ENCODE measurements at regions not wholly inside any gene's neighbourhood (a gene's known extent, or its start where the extent isn't known, plus 50 kb on each side); places are given as distances from the start of the nearest gene placed in this dataset.

DNA sequence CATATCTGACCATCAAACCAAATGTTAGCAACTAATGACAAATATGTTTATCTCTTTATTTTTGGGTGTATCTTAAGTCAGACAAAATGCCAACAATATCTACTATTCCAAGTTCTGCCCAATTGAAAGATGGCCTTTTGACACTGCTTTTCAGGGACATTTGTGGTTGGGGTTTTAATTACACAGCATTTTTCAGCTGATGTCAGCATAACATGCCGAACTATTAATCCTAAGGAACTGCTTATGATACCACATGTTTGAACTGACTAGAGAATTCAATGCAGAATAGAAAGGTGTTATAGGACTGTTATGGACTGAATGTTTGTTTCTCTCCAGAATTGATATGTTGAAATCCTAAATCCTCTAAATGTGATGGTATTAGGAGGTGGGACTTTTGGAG lies 445.1 kb downstream of the TMA16 start:
- Histone ChIP-seq H3K4me1 (ENCODE audit: control insufficient read depth, insufficient read depth, low read length, unreplicated experiment) (no peaks in the 10 kb centered on the region), H3K27ac (ENCODE audit: low read depth, low read length) (no peak overlapping the region), H2AFZ (ENCODE audit: low read length, unreplicated experiment) (no peak overlapping the region), H3K4me3 (ENCODE audit: low read depth, low read length) (no peak overlapping the region), H3K79me2 (ENCODE audit: control insufficient read depth, insufficient read depth, low read length, unreplicated experiment) (no peaks in the 10 kb centered on the region), H3K27me3 (ENCODE audit: insufficient read depth, low read length) (no peaks in the 10 kb centered on the region), H3K36me3 (ENCODE audit: insufficient read depth, low read length) (no peaks in the 10 kb centered on the region)

DNA sequence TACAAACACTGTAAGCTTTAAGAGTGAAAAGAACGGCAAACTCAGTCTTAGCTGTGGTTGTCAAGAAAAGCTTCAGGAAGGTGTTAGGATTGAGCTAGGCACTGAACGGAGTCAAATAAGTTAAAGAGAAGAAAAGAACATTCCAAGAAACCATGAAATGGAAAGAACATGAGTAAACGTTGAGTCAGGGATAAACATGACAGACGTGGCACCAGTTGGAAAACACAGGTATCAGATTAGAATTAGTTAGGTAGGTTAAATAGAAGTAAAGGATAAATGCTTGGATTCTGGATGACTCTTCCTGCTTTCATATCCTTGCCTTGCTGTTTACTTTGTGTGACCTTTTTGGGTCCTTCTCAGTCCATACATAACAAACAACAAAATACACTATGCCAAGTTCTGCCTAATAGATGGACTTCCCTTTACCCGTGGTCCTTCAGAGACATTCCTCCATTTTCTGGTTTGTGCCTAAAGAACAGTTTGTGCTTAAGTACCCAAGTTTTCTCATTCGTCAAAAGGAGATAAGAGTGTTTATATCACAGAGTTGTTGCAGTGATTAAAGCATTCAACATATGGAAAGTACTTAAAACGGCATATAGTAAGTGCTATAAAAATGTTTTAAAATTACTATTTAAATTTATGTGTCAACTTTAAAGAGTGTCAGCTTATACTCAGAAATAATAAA lies 446.9 kb downstream of the TMA16 start:
- no peak overlapping the region for H2AFZ ChIP-seq (ENCODE audit: low read length, unreplicated experiment)
- no peak overlapping the region for H3K4me3 ChIP-seq (ENCODE audit: low read depth, low read length)
- H3K79me2 ChIP-seq (ENCODE audit: control insufficient read depth, insufficient read depth, low read length, unreplicated experiment) = no peaks in the 10 kb centered on the region
- no peaks in the 10 kb centered on the region for H3K27me3 ChIP-seq (ENCODE audit: insufficient read depth, low read length)
- H3K4me1 ChIP-seq (ENCODE audit: control insufficient read depth, insufficient read depth, low read length, unreplicated experiment) = no peaks in the 10 kb centered on the region
- H3K36me3 ChIP-seq (ENCODE audit: insufficient read depth, low read length) = no peaks in the 10 kb centered on the region
- H3K27ac ChIP-seq (ENCODE audit: low read depth, low read length) = no peak overlapping the region

DNA sequence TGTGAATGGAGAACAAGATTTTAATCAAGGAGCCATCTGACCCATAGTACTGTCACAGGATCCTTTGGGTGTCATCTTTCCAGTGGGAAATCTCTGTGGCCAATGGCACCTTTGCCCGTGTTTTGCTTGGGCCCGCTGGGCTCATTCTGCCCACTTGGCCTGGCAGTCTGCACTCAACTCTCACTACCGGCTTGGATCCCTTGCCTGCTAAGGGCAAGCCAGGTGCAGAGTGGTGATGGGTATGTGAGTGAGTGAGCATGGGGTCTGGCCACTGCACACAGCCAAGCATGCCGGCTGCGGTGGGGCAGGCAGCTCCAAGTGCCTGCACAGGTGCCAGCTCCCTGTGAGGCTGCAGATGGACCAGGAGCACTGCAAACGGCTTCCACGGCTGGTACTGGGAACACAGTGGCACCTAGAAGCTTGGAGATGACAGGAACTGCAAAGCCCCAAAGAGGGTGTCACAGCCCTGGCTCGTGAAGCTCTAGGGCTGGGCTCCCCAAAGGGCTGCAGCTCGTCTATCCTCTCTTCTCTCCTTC lies 454.5 kb downstream of the TMA16 start:
- H3K27me3 ChIP-seq (ENCODE audit: insufficient read depth, low read length) = no peaks in the 10 kb centered on the region
- no peak overlapping the region for H2AFZ ChIP-seq (ENCODE audit: low read length, unreplicated experiment)
- no peaks in the 10 kb centered on the region for H3K79me2 ChIP-seq (ENCODE audit: control insufficient read depth, insufficient read depth, low read length, unreplicated experiment)
- H3K4me3 ChIP-seq (ENCODE audit: low read depth, low read length) = no peak overlapping the region
- H3K27ac ChIP-seq (ENCODE audit: low read depth, low read length) = no peak overlapping the region
- no peaks in the 10 kb centered on the region for H3K4me1 ChIP-seq (ENCODE audit: control insufficient read depth, insufficient read depth, low read length, unreplicated experiment)
- H3K36me3 ChIP-seq (ENCODE audit: insufficient read depth, low read length) = no peaks in the 10 kb centered on the region

DNA sequence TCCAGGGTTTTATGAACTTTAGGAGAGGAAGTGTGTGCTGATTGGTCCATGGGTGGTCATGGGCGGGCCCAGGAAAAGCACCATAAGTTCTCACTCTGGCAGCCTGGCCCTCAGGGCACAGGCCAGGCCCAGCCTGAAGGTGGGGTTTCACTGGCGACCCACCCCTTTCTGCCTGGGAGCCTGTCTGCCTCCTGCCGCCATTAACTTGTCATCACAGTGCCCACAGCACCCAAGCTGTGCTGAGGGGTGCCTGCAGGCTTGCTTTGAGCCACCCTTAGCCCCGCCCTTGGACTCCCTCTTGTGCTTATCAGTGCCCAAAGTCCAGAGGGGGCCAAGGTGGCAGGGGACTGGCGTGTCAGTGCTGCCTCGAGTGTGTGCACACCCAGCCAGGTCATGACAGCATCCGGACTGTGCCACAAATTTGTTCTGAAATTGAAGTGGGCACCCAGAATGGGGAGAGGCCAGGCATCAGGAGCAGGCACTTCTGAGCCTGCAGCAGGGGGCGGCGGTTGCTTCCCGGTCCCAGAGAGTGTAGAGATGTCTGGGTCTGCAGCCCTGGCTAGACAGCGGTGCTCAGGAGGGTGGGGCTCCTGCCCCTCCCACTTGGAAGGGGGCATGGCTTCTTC lies 455.6 kb downstream of the TMA16 start:
- H3K4me1 ChIP-seq (ENCODE audit: control insufficient read depth, insufficient read depth, low read length, unreplicated experiment) = no peaks in the 10 kb centered on the region
- H2AFZ ChIP-seq (ENCODE audit: low read length, unreplicated experiment) = no peak overlapping the region
- no peaks in the 10 kb centered on the region for H3K36me3 ChIP-seq (ENCODE audit: insufficient read depth, low read length)
- no peak overlapping the region for H3K27ac ChIP-seq (ENCODE audit: low read depth, low read length)
- H3K4me3 ChIP-seq (ENCODE audit: low read depth, low read length) = no peak overlapping the region
- H3K79me2 ChIP-seq (ENCODE audit: control insufficient read depth, insufficient read depth, low read length, unreplicated experiment) = no peaks in the 10 kb centered on the region
- no peaks in the 10 kb centered on the region for H3K27me3 ChIP-seq (ENCODE audit: insufficient read depth, low read length)

DNA sequence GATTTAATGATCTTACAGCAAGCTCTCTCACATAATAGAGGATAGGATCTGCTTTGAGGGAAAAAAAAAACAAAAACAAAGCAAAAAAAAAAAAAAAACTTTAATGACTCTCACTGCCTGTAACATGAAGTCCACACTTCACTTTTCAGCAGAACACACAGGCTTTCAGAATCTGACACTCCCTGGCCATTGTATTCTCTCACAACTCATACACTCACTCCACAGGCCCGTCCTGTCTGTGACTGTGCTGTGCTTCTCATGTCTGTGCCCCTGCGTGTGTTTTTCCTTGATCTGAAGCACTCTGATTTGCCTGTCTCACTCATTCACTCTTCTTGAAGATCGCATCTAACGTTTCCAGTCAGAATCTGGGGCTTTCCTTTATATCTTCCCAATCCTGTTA lies 460.8 kb downstream of the TMA16 start:
- Histone ChIP-seq H3K4me3 (ENCODE audit: low read depth, low read length) (no peak overlapping the region), H3K27ac (ENCODE audit: low read depth, low read length) (no peak overlapping the region), H3K4me1 (ENCODE audit: control insufficient read depth, insufficient read depth, low read length, unreplicated experiment) (no peaks in the 10 kb centered on the region), H3K36me3 (ENCODE audit: insufficient read depth, low read length) (no peaks in the 10 kb centered on the region), H2AFZ (ENCODE audit: low read length, unreplicated experiment) (no peak overlapping the region), H3K27me3 (ENCODE audit: insufficient read depth, low read length) (no peaks in the 10 kb centered on the region), H3K79me2 (ENCODE audit: control insufficient read depth, insufficient read depth, low read length, unreplicated experiment) (no peaks in the 10 kb centered on the region)

DNA sequence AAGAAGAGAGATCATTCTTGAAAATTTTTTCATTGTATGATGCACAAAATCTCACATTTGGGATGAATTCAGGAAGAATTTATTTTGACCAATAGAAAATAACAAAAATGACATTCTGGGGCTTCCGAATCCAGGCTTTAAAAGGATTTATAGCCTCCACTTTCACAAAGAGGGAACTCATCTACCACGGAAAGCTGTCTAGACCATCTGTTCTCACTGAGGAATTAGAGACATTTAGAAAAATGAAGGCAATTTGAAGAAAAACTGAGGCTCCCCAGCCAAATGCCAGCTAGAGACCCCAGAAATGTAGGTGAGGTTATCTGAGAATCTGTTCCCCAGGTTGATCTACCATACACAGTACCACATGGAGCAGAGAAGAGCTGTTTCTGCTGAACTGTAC lies 464.3 kb downstream of the TMA16 start:
- H3K36me3 ChIP-seq (ENCODE audit: insufficient read depth, low read length) = no peaks in the 10 kb centered on the region
- H3K4me1 ChIP-seq (ENCODE audit: control insufficient read depth, insufficient read depth, low read length, unreplicated experiment) = no peaks in the 10 kb centered on the region
- H3K4me3 ChIP-seq (ENCODE audit: low read depth, low read length) = no peak overlapping the region
- no peak overlapping the region for H2AFZ ChIP-seq (ENCODE audit: low read length, unreplicated experiment)
- no peak overlapping the region for H3K27ac ChIP-seq (ENCODE audit: low read depth, low read length)
- H3K79me2 ChIP-seq (ENCODE audit: control insufficient read depth, insufficient read depth, low read length, unreplicated experiment) = no peaks in the 10 kb centered on the region
- no peaks in the 10 kb centered on the region for H3K27me3 ChIP-seq (ENCODE audit: insufficient read depth, low read length)

DNA sequence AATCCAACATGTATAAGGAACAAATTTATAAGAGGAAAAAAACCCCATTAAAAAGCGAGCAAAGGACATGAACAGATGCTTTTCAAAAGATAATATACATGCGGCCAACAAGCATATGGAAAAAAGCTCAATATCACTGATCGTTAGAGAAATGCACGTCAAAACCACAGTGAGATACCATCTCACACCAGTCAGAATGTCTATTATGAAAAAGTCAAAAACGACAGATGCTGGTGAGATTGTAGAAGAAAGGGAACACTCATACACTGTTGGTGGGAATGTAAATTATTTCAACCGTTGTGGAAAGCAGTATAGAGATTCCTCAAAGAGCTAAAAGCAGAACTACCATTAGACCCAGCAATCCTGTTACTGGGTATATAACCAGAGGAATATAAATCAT lies 465.4 kb downstream of the TMA16 start:
- no peak overlapping the region for H3K27ac ChIP-seq (ENCODE audit: low read depth, low read length)

DNA sequence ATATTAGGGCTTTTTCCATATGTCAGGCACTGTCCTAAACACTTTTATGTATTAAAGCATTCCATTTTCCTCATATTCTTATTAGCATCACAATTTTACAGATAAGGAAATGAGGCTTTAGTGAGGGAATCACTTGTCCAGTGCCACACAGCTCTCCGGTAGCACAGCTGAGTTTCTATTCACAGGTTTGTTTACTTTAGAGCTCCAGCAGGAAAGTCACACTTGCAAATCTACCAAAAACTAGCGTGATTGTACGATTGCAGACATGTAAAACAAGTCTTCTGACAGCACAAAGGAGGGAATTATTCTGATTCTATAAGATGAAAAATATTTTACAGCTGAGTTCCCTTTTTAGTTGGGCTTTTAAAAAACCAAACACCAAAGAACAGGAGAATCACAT lies 472.1 kb downstream of the TMA16 start:
- H3K27ac ChIP-seq (ENCODE audit: low read depth, low read length) = no peak overlapping the region
- no peaks in the 10 kb centered on the region for H3K4me1 ChIP-seq (ENCODE audit: control insufficient read depth, insufficient read depth, low read length, unreplicated experiment)
- no peak overlapping the region for H2AFZ ChIP-seq (ENCODE audit: low read length, unreplicated experiment)

More for the DNA sequence above, 465.4 kb downstream of the TMA16 start:
- H3K36me3 ChIP-seq (ENCODE audit: insufficient read depth, low read length) = no peaks in the 10 kb centered on the region
- no peaks in the 10 kb centered on the region for H3K79me2 ChIP-seq (ENCODE audit: control insufficient read depth, insufficient read depth, low read length, unreplicated experiment)
- no peaks in the 10 kb centered on the region for H3K27me3 ChIP-seq (ENCODE audit: insufficient read depth, low read length)
- no peak overlapping the region for H2AFZ ChIP-seq (ENCODE audit: low read length, unreplicated experiment)
- no peaks in the 10 kb centered on the region for H3K4me1 ChIP-seq (ENCODE audit: control insufficient read depth, insufficient read depth, low read length, unreplicated experiment)
- H3K4me3 ChIP-seq (ENCODE audit: low read depth, low read length) = no peak overlapping the region

DNA sequence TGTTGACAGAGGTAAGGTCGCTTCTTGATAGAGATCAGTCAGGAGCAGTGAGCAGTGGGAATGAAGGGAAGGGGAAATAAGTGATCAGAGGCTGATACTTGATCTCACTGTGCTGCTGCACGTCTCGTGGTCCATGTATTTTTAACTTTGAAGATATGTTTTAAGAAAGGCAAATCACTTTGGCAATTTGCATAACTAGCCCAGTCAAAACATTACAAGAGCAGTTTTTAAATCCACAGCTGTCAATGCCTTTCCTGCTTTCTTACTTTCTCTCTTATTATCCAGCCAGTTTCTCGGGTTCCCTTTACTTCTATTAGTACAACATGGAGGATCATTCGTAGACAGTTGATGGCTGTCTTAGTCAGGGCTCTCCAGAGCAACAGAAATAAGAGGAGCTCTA lies 472.8 kb downstream of the TMA16 start:
- H3K27ac ChIP-seq (ENCODE audit: low read depth, low read length) = no peak overlapping the region
- no peaks in the 10 kb centered on the region for H3K4me1 ChIP-seq (ENCODE audit: control insufficient read depth, insufficient read depth, low read length, unreplicated experiment)
- no peak overlapping the region for H2AFZ ChIP-seq (ENCODE audit: low read length, unreplicated experiment)
- no peaks in the 10 kb centered on the region for H3K79me2 ChIP-seq (ENCODE audit: control insufficient read depth, insufficient read depth, low read length, unreplicated experiment)
- no peaks in the 10 kb centered on the region for H3K36me3 ChIP-seq (ENCODE audit: insufficient read depth, low read length)
- H3K27me3 ChIP-seq (ENCODE audit: insufficient read depth, low read length) = no peaks in the 10 kb centered on the region
- H3K4me3 ChIP-seq (ENCODE audit: low read depth, low read length) = no peak overlapping the region

More for the DNA sequence above, 472.1 kb downstream of the TMA16 start:
- Histone ChIP-seq H3K36me3 (ENCODE audit: insufficient read depth, low read length) (no peaks in the 10 kb centered on the region), H3K27me3 (ENCODE audit: insufficient read depth, low read length) (no peaks in the 10 kb centered on the region), H3K4me3 (ENCODE audit: low read depth, low read length) (no peak overlapping the region), H3K79me2 (ENCODE audit: control insufficient read depth, insufficient read depth, low read length, unreplicated experiment) (no peaks in the 10 kb centered on the region)

DNA sequence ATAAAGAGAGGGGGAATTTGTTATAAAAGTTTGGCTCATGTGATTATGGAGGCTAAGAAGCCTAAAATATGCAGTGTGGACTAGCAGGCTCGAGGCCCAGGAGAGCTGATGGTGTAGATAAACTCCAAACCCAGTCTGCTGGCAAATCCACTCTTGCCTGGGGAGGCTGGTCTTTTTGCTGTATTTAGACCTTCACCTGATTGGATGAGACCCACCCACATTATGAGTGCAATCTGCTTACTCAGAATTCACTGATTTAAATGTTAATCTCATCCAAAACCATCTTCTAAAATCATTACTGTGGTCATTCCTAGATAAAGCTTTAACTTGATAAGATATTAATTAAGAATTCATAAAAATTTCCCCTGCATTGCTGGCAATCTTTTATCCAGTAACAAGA lies 473.2 kb downstream of the TMA16 start:
- H2AFZ ChIP-seq (ENCODE audit: low read length, unreplicated experiment) = no peak overlapping the region

DNA sequence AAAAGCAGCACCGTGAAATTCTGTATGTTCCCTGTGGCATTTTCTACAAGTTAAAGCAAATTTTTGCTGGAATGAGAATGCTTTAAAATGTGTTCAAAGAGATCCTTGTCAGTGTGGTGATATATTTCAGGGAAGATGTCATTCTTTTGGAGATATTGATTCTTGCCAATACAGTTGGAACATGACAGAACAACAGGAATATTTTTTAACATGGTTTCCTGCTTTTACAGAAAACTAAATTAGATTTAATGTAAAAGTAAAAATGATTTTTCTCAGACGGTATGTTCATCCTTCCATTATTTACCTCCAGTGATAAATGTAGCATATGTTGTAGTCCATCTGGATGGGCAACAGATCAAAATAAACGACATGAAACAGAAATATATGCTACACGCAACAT lies 474.8 kb downstream of the TMA16 start:
- Histone ChIP-seq H3K27me3 (ENCODE audit: insufficient read depth, low read length) (no peaks in the 10 kb centered on the region), H3K4me3 (ENCODE audit: low read depth, low read length) (no peak overlapping the region), H3K27ac (ENCODE audit: low read depth, low read length) (no peak overlapping the region), H2AFZ (ENCODE audit: low read length, unreplicated experiment) (no peak overlapping the region), H3K4me1 (ENCODE audit: control insufficient read depth, insufficient read depth, low read length, unreplicated experiment) (no peaks in the 10 kb centered on the region), H3K79me2 (ENCODE audit: control insufficient read depth, insufficient read depth, low read length, unreplicated experiment) (no peaks in the 10 kb centered on the region), H3K36me3 (ENCODE audit: insufficient read depth, low read length) (no peaks in the 10 kb centered on the region)

More for the DNA sequence above, 473.2 kb downstream of the TMA16 start:
- no peaks in the 10 kb centered on the region for H3K36me3 ChIP-seq (ENCODE audit: insufficient read depth, low read length)
- no peaks in the 10 kb centered on the region for H3K27me3 ChIP-seq (ENCODE audit: insufficient read depth, low read length)
- no peak overlapping the region for H3K4me3 ChIP-seq (ENCODE audit: low read depth, low read length)
- H3K4me1 ChIP-seq (ENCODE audit: control insufficient read depth, insufficient read depth, low read length, unreplicated experiment) = no peaks in the 10 kb centered on the region
- no peak overlapping the region for H3K27ac ChIP-seq (ENCODE audit: low read depth, low read length)
- H3K79me2 ChIP-seq (ENCODE audit: control insufficient read depth, insufficient read depth, low read length, unreplicated experiment) = no peaks in the 10 kb centered on the region

Data from ACC112 (cell line).